Heart right ventricle (tissue), 16 donors: ENCODE measurements at regions not wholly inside any gene's neighbourhood (a gene's known extent, or its start where the extent isn't known, plus 50 kb on each side); places are given as distances from the start of the nearest gene placed in this dataset.

Experiments used
- ATAC-seq, 8 donors: fragments of 200-7000 bp; cut with Tn5 transposase; one replicate each; pipeline ENCODE4 v1.9.1; 2020; ENCODE audit warnings: mild to moderate bottlenecking in 8 of 8, moderate library complexity in 8 of 8, moderate number of reproducible peaks in 1 of 8
- DNase-seq, 2 donors: peaks; one replicate each; pipeline ENCODE4 v3.0.0-alpha.2; 2020
- H3K27ac ChIP-seq, 10 donors: fragments of 200-600 bp; sonication (generic) in 2 of 10; one replicate each; pipeline versions ENCODE4 v1.5.0 to v1.8.0; 2020 to 2022; ENCODE audit warnings: mild to moderate bottlenecking in 3 of 10
- H3K27me3 ChIP-seq, 7 donors: fragments of 200-600 bp; one replicate each; pipeline ENCODE4 v1.8.0; 2021 to 2022; ENCODE audit warnings: mild to moderate bottlenecking in 2 of 7
- H3K36me3 ChIP-seq, 9 donors: fragments of 200-600 bp; sonication (generic) in 1 of 9; one replicate each; pipeline versions ENCODE4 v1.5.0 to v1.8.0; 2020 to 2022; ENCODE audit warnings: mild to moderate bottlenecking in 2 of 9
- H3K4me1 ChIP-seq, 9 donors: fragments of 200-600 bp; sonication (generic) in 1 of 9; one replicate each; pipeline versions ENCODE4 v1.5.0 to v1.8.0; 2020 to 2022; ENCODE audit warnings: mild to moderate bottlenecking in 4 of 9
- H3K4me3 ChIP-seq, 10 donors: fragments of 200-600 bp; sonication (generic) in 2 of 10; one replicate each; pipeline versions ENCODE4 v1.5.0 to v1.8.0; 2020 to 2022; ENCODE audit warnings: mild to moderate bottlenecking in 7 of 10, moderate library complexity in 2 of 10
- H3K9me3 ChIP-seq, 11 donors: fragments of 200-600 bp in 10 of 11; sonication (generic) in 2 of 11; one replicate each; pipeline versions ENCODE4 v1.5.0 to v1.8.0; 2013 to 2022; ENCODE audit warnings: mild to moderate bottlenecking in 2 of 11, control low read depth in 1 of 11, moderate library complexity in 1 of 11
- WGBS, 2 donors: extraction: QIAGEN DNeasy Blood & Tissue Kit; methylation state at CpG; one replicate each; pipeline ENCODE4 v1.1.7; 2013; ENCODE audit warnings: inconsistent platforms in 1 of 2; 5-methylcytosine and 5-hydroxymethylcytosine counted together
- intact Hi-C, 10 donors: fragments of 100-400 bp; cut with DNase I; formaldehyde crosslinking; loops; one replicate each; pipeline versions ENCODE4 v1.11.1 to v1.14.2; 2022
- TF ChIP-seq, protein P1 (sequence below), 9 donors: fragments of 200-600 bp; sonication (generic) in 2 of 9; IDR thresholded peaks; one replicate each; pipeline versions ENCODE4 v1.5.0 to v1.8.0; 2021 to 2022; ENCODE audit warnings: antibody characterized with exemption in 9 of 9, mild to moderate bottlenecking in 5 of 9, moderate library complexity in 1 of 9
- donor health status: Arrhythmogenic right ventricular cardiomyopathy.
- donor health status: ischemic (EF 13 %, LVEDD 7.1; RV severe dilation, severe dysfunction).
- donor health status: healthy with polysubstance abuse.
- donor health status: DM: no; HTN: yes; CAD: no.
- donor health status: DM: no; HTN: no; CAD: no.
- donor health status: ischemic (EF 25% LVEDD 6.9; RV normal size, moderate dysfunction).
- donor health status: ischemic (EF 25% LVEDD 5.7; RV mildly dilated, moderate dysfunction).
- donor health status: healthy.
- donor health status: DM: yes; HTN: yes; CAD: no.
- donor health status: Ischemic cardiomyopathy.
- donor health status: ischemic (EF 35%, LVEDD 5.7; RV mildly dilated, moderate dysfunction).
- donor health status: nonischemic (EF 11% LVEDD 7.7; RV severe dilation, severe dysfunction).
- donor health status: DM: yes; HTN: yes; CAD: no.
- donor health status: PGD.
- donor health status: ischemic (EF 29% LVEDD 5.4; RV normal size, mild dysfunction).
- donor health status: nonischemic (EF 23%, LVEDD 6.1; RV moderate dilation, normal function).

DNA sequence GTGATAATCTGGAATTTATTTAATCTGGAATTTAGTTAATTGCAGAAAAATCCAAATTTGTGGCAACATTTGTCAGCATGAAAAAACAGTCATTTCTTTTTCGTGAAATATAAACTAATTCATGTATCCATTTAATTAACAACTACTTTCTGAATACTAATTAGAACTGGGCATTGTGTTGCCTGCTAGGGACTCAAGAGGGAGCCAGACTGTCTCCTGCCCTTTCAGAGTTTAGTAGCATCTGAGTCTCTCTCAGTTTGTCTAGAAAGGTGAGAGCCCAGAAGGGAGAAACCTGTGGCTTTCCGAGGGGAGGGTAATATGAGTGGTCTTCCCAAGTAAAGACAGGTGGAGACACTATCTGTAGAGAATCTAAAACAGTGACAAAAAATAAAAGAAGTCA lies 210.9 kb upstream of the HDDC2 start:
- no peaks in the 10 kb centered on the region for H3K4me1 ChIP-seq
- H3K27me3 ChIP-seq: no peaks in the 10 kb centered on the region
- H3K9me3 ChIP-seq: peaks cover 0 to 16% (median 0%) of the 10 kb centered on the region in 11 donors
- ATAC-seq: no peak
- WGBS, 2 donors: 85 to 94% methylated on average over 2 of the region's 2 CpGs
- intact Hi-C loops: no loop called here
- no peak overlapping the region for H3K4me3 ChIP-seq
- TF ChIP-seq, protein P1, sequence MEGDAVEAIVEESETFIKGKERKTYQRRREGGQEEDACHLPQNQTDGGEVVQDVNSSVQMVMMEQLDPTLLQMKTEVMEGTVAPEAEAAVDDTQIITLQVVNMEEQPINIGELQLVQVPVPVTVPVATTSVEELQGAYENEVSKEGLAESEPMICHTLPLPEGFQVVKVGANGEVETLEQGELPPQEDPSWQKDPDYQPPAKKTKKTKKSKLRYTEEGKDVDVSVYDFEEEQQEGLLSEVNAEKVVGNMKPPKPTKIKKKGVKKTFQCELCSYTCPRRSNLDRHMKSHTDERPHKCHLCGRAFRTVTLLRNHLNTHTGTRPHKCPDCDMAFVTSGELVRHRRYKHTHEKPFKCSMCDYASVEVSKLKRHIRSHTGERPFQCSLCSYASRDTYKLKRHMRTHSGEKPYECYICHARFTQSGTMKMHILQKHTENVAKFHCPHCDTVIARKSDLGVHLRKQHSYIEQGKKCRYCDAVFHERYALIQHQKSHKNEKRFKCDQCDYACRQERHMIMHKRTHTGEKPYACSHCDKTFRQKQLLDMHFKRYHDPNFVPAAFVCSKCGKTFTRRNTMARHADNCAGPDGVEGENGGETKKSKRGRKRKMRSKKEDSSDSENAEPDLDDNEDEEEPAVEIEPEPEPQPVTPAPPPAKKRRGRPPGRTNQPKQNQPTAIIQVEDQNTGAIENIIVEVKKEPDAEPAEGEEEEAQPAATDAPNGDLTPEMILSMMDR (IDR thresholded peaks at IDR 0.05): peak in 1 of 9 donors; percentile 11
- no peak for DNase-seq
- H3K36me3 ChIP-seq: no peaks in the 10 kb centered on the region
- no peak overlapping the region for H3K27ac ChIP-seq

DNA sequence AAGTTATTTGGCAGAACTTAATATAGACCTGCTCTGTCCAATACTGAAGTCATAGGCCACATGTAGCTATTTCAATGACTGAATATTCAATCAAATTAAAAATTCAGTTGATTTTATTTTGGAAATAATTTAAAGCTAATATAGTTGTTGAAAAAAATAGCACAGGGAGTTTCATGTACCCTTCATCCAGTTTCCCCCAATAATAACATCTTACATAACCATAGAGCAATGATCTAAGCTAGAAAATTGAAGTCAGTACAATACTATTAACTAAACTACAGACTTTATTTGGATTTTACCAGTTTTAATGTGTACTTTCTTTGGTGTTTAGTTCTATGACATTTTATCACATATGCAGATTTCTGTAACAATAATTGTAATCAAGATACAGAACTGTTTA lies 212.2 kb upstream of the HDDC2 start:
- DNase-seq (no peak), ATAC-seq (no peak)
- Histone ChIP-seq H3K36me3 (no peaks in the 10 kb centered on the region), H3K9me3 (peaks cover 0 to 16% (median 0%) of the 10 kb centered on the region in 11 donors), H3K4me1 (no peaks in the 10 kb centered on the region), H3K4me3 (no peak overlapping the region), H3K27ac (no peak overlapping the region), H3K27me3 (no peaks in the 10 kb centered on the region)
- TF ChIP-seq, protein P1 (IDR thresholded peaks at IDR 0.05): no peak
- intact Hi-C loops: no loop called here

DNA sequence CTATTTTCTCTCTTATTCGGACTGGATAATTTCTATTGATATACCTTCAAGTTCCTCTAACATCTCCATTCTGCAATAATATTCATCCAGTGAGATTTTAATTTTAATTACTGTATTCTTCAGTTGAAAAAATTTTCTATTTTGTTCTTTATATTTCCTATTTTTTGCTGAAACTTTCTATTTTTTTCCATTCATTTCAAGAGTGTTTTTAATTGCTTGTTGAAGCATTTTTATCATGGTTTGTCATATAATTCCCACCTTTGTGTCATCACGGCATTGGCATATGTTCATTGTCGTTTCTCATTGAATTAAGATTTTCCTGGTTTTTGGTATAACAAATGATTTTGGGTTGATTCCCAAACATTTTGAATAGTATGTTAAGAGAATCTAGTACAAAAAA lies 214.9 kb upstream of the HDDC2 start:
- H3K36me3 ChIP-seq: no peaks in the 10 kb centered on the region
- DNase-seq (no peak), ATAC-seq (no peak)
- H3K9me3 ChIP-seq: peaks cover 0 to 16% (median 0%) of the 10 kb centered on the region in 11 donors
- WGBS, 2 donors: 90 to 92% methylated on average over 3 of the region's 3 CpGs
- TF ChIP-seq, protein P1 (IDR thresholded peaks at IDR 0.05): no peak
- intact Hi-C loops: no loop called here
- H3K27ac ChIP-seq: no peak overlapping the region
- no peak overlapping the region for H3K4me3 ChIP-seq
- no peaks in the 10 kb centered on the region for H3K4me1 ChIP-seq
- H3K27me3 ChIP-seq: no peaks in the 10 kb centered on the region

DNA sequence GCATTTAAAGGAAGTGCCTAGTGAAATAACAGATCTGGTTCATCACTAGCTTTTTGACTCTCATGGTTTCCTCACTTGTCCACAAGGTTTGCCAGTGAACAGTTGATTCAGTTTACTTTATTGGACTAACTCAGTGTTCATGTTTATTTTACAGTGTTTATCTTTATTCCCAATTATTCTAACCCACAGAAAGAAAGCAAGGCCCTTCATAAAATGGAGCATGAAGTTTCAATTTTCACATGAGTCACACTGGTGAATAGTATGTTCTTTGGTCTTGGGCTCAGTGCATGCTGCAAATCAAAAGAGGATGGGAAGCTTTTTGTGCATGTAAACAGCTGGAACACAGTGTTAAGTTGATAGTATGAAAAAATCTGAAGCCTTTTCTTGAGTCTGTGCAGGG lies 217.6 kb upstream of the HDDC2 start:
- Histone ChIP-seq H3K9me3 (peaks cover 0 to 10% (median 0%) of the 10 kb centered on the region in 11 donors), H3K4me3 (no peak overlapping the region), H3K27ac (no peak overlapping the region), H3K36me3 (no peaks in the 10 kb centered on the region), H3K4me1 (no peaks in the 10 kb centered on the region), H3K27me3 (no peaks in the 10 kb centered on the region)
- intact Hi-C loops: no loop called here
- ATAC-seq: no peak
- no peak for DNase-seq
- TF ChIP-seq, protein P1 (IDR thresholded peaks at IDR 0.05): no peak
